HEK293T (cell line): ENCODE measurements at regions not wholly inside any gene's neighbourhood (a gene's known extent, or its start where the extent isn't known, plus 50 kb on each side); places are given as distances from the start of the nearest gene placed in this dataset.
"Not testable (repeated sequence)": the region's sequence is repeated elsewhere in the genome, so short reads cannot be mapped to it uniquely, and the experiment has no call there.

Experiments used
- BHLHE40 ChIP-seq: fragments of 450-650 bp; IDR thresholded peaks from 2 replicates; pipeline ENCODE4 v1.6.1; 2016; ENCODE audit warnings: mild to moderate bottlenecking, moderate library complexity, borderline replicate concordance
- CTBP1 ChIP-seq: fragments of 450-650 bp; IDR thresholded peaks from 2 replicates; pipeline ENCODE4 v1.6.1; 2016; ENCODE audit warnings: borderline replicate concordance
- ELF4 ChIP-seq: fragments of 450-650 bp; IDR thresholded peaks from 2 replicates; pipeline ENCODE4 v1.6.1; 2017; ENCODE audit warnings: antibody characterized with exemption
- FOXK2 ChIP-seq: fragments of 450-650 bp; IDR thresholded peaks from 2 replicates; pipeline ENCODE4 v1.6.1; 2016; ENCODE audit warnings: mild to moderate bottlenecking
- FOXM1 ChIP-seq: fragments of 450-650 bp; IDR thresholded peaks from 2 replicates; pipeline ENCODE4 v1.6.1; 2017; ENCODE audit warnings: mild to moderate bottlenecking, borderline replicate concordance
- HDGF ChIP-seq: fragments of 450-650 bp; IDR thresholded peaks from 2 replicates; pipeline ENCODE4 v1.6.1; 2017; ENCODE audit warnings: antibody characterized with exemption, borderline replicate concordance
- L3MBTL2 ChIP-seq: fragments of 450-650 bp; conservative IDR thresholded peaks from 2 replicates; pipeline ENCODE4 v1.6.1; 2016; ENCODE audit warnings: mild to moderate bottlenecking
- NFRKB ChIP-seq: fragments of 450-650 bp; IDR thresholded peaks from 2 replicates; pipeline ENCODE4 v1.6.1; 2016; ENCODE audit warnings: mild to moderate bottlenecking, moderate library complexity
- SP1 ChIP-seq: fragments of 450-650 bp; IDR thresholded peaks from 2 replicates; pipeline ENCODE4 v1.6.1; 2017
- SUZ12 ChIP-seq: fragments of 450-650 bp; IDR thresholded peaks from 2 replicates; pipeline ENCODE4 v1.6.1; 2016; ENCODE audit warnings: mild to moderate bottlenecking
- TARDBP ChIP-seq: fragments of 450-650 bp; IDR thresholded peaks from 2 replicates; pipeline ENCODE4 v1.6.1; 2016
- ZNF384 ChIP-seq: fragments of 450-650 bp; IDR thresholded peaks from 2 replicates; pipeline ENCODE4 v1.6.1; 2016

DNA sequence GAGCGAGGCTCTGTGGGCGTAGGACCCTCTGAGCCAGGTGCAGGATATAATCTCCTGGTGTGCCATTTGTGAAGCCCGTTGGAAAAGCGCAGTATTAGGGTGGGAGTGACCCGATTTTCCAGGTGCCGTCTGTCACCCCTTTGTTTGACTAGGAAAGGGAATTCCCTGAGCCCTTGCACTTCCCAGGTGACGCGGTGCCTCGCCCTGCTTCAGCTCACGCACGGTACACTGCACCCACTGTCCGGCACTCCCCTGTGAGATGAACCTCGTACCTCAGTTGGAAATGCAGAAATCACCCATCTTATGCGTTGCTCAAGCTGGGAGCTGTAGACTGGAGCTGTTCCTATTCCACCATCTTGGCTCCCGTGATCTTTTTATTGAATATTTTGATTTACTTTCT is 576.0 kb upstream of the CPEB2 start:
- not testable (repeated sequence) for TF ChIP-seq FOXM1, BHLHE40, NFRKB, CTBP1, SUZ12, TARDBP, FOXK2, SP1, ELF4, ZNF384, L3MBTL2, HDGF
